HG03571 (cell line): ENCODE measurements at regions not wholly inside any gene's neighbourhood (a gene's known extent, or its start where the extent isn't known, plus 50 kb on each side); places are given as distances from the start of the nearest gene placed in this dataset.
"Not testable (repeated sequence)": the region's sequence is repeated elsewhere in the genome, so short reads cannot be mapped to it uniquely, and the experiment has no call there.

ENCODE experiments used
- ATAC-seq: cut with Tn5 transposase; IDR thresholded peaks from one replicate; pipeline ENCODE4 v1.9.1; 2021; ENCODE audit not compliant: unreplicated experiment

DNA sequence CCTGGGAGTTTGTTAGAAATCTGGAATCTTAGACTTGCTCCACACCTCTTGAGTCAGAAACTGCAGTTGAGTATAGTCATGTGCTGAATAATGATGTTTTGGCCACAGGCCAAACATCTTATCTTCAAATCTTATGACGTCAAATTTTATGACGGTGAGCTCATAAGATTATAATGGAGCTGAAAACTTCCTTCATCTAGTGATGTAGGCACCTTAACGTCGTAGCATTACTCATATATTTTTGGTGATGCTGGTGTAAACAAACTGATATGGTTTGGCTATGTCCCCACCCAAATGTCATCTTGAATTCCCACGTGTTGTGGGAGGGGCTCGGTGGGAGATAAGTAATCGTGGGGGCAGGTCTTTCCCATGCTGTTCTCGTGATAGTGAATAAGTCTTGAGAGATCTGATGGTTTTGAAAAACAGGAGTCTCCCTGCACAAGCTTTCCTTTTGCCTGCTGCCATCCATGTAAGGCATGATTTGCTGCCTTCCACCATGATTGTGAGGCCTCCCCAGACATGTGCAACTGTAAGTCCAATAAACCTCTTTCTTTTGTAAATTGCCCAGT lies 268.0 kb upstream of the PROK2 start:
- ATAC-seq = no peak

- no peak for ATAC-seq
Observed at GRCh38 chr3:72050771-72051170, 265.8 kb upstream of the PROK2 start.

DNA sequence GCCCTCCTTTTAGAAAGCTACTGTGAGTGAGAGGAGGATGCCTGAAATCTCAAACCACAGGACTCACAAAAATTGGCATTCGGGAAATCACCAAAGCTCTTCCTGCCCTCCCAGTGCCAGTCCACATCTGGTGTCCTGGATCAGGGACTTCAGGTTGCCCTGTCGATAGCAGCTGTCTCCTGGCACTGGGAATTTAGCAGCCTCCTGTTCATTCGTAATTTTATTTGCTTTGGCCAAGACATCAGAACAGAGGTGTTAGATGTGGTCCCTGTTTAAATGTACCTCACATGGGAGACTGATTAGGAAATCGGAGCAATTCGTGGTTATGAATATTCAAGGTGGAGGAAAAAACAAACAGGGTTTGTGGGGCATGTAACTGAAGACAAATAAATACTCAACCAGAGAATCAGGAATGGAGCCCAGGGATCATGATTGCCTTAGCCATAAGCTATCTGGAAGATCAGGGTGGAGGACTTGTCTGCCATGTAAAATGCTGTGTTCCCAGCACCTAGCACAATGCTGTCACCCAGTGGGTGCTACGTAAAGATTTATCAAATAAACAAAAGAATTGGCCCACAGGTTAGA lies 265.2 kb upstream of the PROK2 start:
- ATAC-seq = no peak

- no peak for ATAC-seq
Observed at GRCh38 chr3:72049300-72049699, 264.4 kb upstream of the PROK2 start.

DNA sequence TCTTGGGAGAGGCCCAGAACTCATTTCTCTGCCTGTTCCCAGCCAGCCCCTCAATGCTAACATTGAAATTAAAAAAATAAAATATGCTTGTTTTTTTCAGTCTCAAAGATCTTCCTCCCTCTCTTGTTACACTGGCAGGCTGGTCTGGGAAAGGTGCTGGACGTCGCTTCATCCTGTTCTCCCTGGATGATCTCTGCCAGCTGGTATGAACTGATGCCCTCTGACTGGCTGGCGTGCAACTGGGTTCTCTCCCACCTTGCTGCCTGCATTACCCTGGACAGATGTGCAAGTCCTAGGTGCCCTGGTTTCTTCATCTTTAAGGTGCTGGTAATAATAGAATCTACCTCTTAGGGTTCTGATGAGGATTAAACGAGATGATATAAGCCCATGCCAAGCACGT lies 263.9 kb upstream of the PROK2 start:
- no peak for ATAC-seq

DNA sequence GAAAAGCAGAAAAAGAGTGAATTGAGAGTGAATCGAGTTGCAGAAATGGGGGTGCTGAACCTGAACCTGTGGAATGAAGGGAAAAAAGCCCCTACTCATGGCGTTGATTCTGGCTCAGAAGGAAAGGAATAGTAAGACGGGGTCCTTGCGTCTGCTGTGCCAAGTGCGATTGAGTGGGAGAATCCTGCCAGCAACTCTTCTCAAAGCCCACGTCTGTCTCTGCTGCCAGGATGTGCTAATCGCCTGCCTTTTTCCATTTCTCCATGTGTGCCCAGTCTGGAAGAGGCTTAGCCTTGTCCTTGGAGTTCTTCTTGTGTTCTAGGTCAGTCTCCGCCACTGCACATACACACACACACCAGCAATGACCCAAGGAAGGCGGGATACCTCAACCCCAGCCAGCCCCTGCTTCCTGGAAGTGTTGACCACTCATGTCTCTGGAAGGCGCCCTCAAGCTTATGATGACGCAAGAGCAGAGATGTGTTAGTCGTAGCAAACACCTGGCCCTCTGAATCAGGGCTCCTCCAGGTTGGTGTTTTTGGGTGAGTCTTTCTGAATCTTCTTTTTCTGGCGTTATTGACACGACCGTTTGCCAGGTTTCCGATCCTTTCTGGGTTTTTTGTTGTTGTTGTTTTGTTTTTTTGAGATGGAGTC lies 262.4 kb upstream of the PROK2 start:
- ATAC-seq = no peak

GRCh38 chr3:72044231-72044855 lies 259.4 kb upstream of the PROK2 start:
- no peak for ATAC-seq

- no peak for ATAC-seq
Observed at GRCh38 chr3:72043204-72044133, 258.5 kb upstream of the PROK2 start.

DNA sequence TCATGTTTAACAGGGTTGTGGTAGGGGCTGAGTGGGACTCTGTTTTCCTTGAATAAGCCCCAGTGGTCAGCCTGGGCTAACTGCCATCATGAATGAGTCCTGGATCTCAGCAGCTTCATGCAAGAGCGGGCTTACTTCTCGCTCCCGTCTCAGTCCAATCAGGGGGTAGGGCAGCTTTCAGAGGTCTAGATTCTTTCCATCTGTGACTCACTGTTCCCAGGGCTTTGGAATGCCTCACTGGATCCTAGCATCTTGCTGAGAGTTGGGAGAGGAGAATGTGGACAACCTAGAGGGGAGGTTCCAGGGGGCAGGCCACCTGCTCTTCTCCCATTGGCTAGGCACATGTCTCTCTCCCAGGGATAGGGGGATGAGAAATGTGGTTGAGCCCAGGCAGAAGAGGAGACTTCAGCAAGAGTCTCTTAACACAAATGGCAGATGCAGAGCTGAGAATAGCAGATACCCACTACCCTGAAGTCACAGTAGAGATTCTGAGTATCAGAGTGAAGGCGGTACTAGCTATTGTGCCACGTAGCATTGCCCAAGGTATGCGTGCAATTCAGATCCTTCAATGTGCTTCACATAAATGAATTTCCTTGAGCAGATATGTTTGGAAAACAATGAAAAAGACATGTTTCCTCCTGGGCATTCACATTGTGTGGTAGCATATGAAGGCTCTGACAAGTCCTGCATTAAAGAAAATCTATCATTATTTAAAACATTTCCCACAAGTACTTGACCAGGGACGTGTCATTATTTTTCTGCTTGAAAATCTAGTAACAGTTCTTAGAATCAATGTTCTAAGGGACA lies 257.7 kb upstream of the PROK2 start:
- no peak for ATAC-seq

DNA sequence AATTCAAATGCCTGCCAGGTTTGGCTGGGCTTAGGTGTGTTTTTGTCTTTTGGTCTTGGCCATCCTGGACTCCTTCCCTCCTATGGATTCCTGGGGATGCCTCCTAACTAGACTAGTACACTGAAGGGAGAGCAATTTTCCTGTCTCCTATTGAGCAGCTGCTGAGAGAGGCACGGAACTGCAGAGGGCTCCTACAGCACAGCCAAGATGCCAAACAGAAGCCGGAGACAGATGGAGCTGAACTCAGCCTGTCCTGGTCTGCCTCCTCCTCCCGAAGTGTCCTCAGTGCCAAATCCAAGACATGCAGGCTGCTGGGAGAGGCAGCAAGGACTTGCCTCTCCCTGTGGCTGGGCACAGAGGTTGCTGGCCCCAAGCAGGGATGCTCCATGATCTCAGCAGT lies 256.6 kb upstream of the PROK2 start:
- no peak for ATAC-seq

DNA sequence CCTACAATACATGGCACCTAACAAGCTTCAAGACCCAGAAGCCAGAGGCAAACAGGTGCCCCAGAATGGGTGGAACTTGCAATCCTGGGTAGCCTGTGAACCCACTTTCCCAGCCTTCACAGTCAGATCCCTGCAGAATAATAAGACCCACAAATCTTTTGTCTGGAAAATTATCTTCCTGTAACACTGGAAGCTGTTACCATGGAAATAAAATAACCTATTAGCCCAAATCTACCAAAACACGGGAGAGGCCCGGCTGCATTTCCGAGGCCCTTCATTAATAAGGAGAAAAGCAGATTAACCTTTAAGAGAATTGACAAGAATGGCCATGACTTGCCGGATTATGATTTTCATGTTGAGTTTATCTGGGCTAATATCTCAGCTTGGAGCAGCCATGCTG lies 256.1 kb upstream of the PROK2 start:
- ATAC-seq = no peak

- ATAC-seq = no peak
Observed at GRCh38 chr3:72039677-72040076, 254.7 kb upstream of the PROK2 start.

DNA sequence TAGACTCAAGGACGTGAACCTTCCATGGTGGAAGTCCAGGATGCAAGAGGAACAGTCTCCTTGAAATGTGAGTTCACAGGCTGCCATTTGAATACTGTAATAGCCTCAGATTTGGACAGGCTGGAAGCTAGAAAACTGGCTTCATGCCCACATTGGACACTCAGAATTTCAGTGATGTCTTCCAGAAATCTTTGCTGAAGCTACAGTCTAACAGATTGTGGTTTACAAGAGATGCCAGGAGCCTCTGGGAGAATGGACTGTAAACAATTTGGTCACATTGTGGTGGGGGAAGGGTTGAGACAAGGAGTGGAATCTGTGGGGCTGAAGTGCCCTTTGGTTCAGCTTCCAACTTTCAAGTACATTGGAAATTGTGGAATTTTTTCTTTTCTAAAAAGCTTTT lies 252.0 kb upstream of the PROK2 start:
- ATAC-seq = no peak

DNA sequence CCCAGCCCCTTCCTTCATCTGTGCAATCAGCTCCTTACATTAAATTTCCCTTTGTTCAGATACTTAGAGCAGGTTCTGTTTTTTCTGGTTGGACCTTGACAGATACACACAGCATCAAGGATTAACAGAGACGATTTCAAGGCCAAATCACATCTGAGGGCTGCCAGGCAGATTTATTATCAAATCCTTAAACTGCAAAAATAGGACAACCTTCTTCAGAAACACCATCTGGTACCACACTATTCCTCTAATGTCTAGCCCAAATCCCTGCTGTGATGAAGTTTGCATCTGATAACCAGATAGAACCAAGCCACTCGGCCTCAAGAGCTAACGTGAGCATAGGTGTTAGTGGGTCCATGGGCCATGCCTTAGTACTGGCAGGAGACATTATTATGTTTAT lies 250.7 kb upstream of the PROK2 start:
- no peak for ATAC-seq

DNA sequence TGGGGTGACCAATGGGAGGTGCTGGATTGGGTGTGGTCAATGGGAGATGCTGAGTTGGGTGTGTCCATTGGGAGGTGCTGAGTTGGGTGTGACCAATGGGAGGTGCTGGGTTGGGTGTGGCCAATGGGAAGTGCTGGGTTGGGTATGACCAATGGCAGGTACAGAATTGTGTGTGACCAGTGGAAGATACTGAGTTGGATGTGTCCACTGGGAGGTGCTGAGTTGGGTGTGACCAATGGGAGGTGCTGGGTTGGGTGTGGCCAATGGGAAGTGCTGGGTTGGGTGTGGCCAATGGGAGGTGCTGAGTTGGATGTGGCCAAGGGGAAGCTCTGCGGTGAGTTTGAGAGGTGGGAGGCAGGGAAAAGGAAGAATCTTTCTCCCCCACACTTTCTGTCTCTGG lies 250.0 kb upstream of the PROK2 start:
- ATAC-seq = no peak

DNA sequence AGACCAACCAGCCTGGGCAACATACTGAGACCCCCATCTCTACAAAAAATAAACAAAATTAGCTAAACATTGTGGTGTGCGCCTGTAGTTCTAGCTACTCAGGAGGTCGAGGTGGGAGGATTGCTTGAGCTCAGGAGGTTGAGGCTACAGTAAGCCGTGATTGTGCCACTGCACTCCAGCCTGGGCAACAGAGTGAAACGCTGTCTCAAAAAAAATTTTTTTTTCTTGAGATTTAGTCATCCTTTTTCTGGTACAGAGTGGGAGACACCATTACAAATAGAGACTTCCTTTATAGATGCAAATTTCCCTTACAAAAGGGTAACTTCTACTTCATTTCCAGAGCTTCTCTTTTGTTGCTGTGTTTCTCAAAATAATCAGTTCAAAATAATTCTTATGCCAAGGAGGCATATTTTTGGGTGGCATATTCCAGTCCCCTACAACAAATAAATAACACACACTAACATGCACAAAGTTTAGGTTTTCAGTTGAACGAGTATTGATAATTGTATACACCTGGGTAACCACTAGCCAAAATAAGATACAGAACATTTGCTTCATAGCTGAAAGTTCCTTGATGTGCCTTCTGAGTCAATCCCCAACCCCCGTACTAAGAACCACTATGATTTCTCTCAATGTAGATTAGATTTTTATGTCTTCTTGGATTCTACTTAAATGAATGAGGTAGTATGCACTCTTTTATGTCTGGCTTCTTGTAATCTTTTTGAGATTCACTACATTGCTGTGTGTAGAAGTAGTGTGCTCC lies 248.9 kb upstream of the PROK2 start:
- no peak for ATAC-seq

DNA sequence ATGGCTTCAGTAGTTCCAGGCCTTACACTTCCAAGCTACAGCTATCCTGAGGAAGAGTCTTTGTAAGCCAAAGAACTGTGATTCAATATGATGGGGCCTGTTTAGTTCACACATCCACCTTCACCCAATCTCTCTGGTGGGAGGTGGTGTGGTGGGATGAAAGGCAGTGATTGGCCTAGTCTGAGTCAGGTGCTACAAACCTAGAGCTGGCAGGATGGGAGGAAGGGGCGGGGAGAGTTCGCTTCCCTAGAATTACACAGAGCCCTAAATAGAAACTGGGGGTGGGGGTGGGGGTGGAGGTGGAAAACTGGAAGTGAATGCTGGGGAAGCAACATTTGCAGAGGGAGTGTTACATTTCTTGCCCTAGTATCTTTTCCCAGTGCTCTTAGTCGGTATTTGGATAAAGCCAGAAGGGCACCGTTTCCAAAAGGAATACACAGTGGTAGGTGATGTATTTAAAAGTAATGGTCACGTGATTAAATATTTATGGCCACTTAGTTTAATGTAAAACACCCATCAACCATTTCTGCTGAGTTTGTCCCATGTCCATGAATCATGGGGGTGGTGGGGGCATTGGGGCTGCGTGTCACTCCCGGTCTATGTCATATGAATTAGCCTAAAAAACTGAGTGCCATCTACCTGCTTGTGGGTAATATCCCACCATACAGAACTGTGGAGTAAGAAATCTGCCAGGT lies 247.6 kb upstream of the PROK2 start:
- no peak for ATAC-seq

DNA sequence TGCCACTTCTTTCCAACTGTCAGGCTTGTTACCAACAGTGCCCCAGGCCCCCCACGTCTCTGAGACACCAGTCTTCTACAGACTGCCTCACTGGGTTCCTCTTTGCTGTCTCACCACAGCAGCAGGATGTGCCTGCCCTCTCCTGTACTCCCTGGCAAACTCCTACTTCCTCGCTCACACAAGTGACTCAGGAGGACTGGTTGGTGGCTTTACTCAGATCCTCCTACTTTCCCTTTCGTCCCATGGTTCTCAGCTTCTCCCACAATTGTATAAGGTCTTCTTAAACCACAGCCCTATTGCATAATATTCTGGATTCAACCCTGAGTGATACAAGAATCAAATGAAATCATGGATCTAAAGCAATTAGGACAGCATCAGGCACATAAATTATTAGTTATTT lies 246.6 kb upstream of the PROK2 start:
- ATAC-seq = no peak

GRCh38 chr3:72030296-72030695 lies 245.3 kb upstream of the PROK2 start:
- not testable (repeated sequence) for ATAC-seq
